WTC11 (cell line): ENCODE measurements at regions not wholly inside any gene's neighbourhood (a gene's known extent, or its start where the extent isn't known, plus 50 kb on each side); places are given as distances from the start of the nearest gene placed in this dataset.

Source experiments
- ATAC-seq: fragments of 200-7000 bp; cut with Tn5 transposase; 2 replicates; pipeline ENCODE4 v1.10.0; 2021; ENCODE audit warnings: mild to moderate bottlenecking, moderate library complexity
- CTCF ChIA-PET: fragments of 300-600 bp; sonication (Branson Sonifier 250); formaldehyde crosslinking; loops from one replicate; lab custom pipeline; 2021; ENCODE audit warnings: antibody characterized with exemption; lab: Charles Lee
- POLR2A ChIA-PET: fragments of 350-600 bp; sonication (Branson Sonifier 250); formaldehyde crosslinking; loops from one replicate; lab custom pipeline; 2021; ENCODE audit warnings: antibody characterized with exemption; lab: Charles Lee
- DNase-seq: peaks from one replicate; pipeline ENCODE4 v3.0.0; 2021; ENCODE audit warnings: low spot score
- H3K27ac Mint-ChIP-seq: 2 replicates; pipeline ENCODE4 v1.8.0; 2021; ENCODE audit warnings: mixed read lengths
- H3K27me3 Mint-ChIP-seq: 2 replicates; pipeline ENCODE4 v1.8.0; 2021; ENCODE audit warnings: low read depth, mild to moderate bottlenecking, moderate library complexity, mixed read lengths
- H3K36me3 Mint-ChIP-seq: 2 replicates; pipeline ENCODE4 v1.8.0; 2021; ENCODE audit warnings: mixed read lengths
- H3K4me1 Mint-ChIP-seq: 2 replicates; pipeline ENCODE4 v1.8.0; 2022; ENCODE audit warnings: mixed read lengths
- H3K4me3 Mint-ChIP-seq: 2 replicates; pipeline ENCODE4 v1.8.0; 2021; ENCODE audit warnings: mild to moderate bottlenecking, moderate library complexity, mixed read lengths
- H3K9me3 Mint-ChIP-seq: 2 replicates; pipeline ENCODE4 v1.8.0; 2021; ENCODE audit warnings: mixed read lengths
- CREM ChIP-seq: sonication (generic); formaldehyde crosslinking; IDR thresholded peaks from 2 replicates; pipeline ENCODE4 v1.8.1; 2022; ENCODE audit warnings: mild to moderate bottlenecking, missing genetic modification reagents, moderate library complexity
- JAZF1 ChIP-seq: fragments of 250-450 bp; sonication (Bioruptor Pico); IDR thresholded peaks from 2 replicates; pipeline ENCODE4 v1.9.0; 2021; ENCODE audit warnings: moderate library complexity, mild to moderate bottlenecking, inconsistent platforms
- KAT7 ChIP-seq: sonication (generic); formaldehyde crosslinking; IDR thresholded peaks from 2 replicates; pipeline ENCODE4 v1.8.1; 2023; ENCODE audit warnings: missing genetic modification reagents, mild to moderate bottlenecking, borderline replicate concordance
- NFE2L1 ChIP-seq: sonication (generic); formaldehyde crosslinking; IDR thresholded peaks from 2 replicates; pipeline ENCODE4 v1.8.1; 2023; ENCODE audit warnings: missing genetic modification reagents
- NR2C2 ChIP-seq: sonication (generic); formaldehyde crosslinking; IDR thresholded peaks from 2 replicates; pipeline ENCODE4 v1.8.0; 2022; ENCODE audit warnings: mild to moderate bottlenecking, missing genetic modification reagents
- SP1 ChIP-seq: sonication (generic); formaldehyde crosslinking; conservative IDR thresholded peaks from 2 replicates; pipeline ENCODE4 v1.8.1; 2022; ENCODE audit warnings: missing genetic modification reagents
- TP53 ChIP-seq: sonication (generic); formaldehyde crosslinking; IDR thresholded peaks from 2 replicates; pipeline ENCODE4 v1.8.1; 2023; ENCODE audit warnings: mild to moderate bottlenecking, missing genetic modification reagents
- ZBTB21 ChIP-seq: sonication (generic); formaldehyde crosslinking; IDR thresholded peaks from 2 replicates; pipeline ENCODE4 v1.8.1; 2023; ENCODE audit warnings: mild to moderate bottlenecking, missing genetic modification reagents, borderline replicate concordance
- ZBTB43 ChIP-seq: sonication (generic); formaldehyde crosslinking; IDR thresholded peaks from 2 replicates; pipeline ENCODE4 v1.8.1; 2023; ENCODE audit warnings: mild to moderate bottlenecking, missing genetic modification reagents
- ZNF263 ChIP-seq: sonication (generic); formaldehyde crosslinking; IDR thresholded peaks from 2 replicates; pipeline ENCODE4 v1.8.1; 2022; ENCODE audit warnings: low read depth, mild to moderate bottlenecking, moderate library complexity, missing genetic modification reagents
- ZNF532 ChIP-seq: fragments of 250-450 bp; sonication (Bioruptor Pico); IDR thresholded peaks from 2 replicates; pipeline ENCODE4 v1.9.0; 2021; ENCODE audit warnings: mild to moderate bottlenecking, borderline replicate concordance
- ZNF671 ChIP-seq: fragments of 250-450 bp; sonication (Bioruptor Pico); IDR thresholded peaks from 2 replicates; pipeline ENCODE4 v1.8.0; 2021; ENCODE audit warnings: mild to moderate bottlenecking
- TF ChIP-seq, protein P1 (sequence below): sonication (generic); formaldehyde crosslinking; IDR thresholded peaks from 2 replicates; pipeline ENCODE4 v1.8.0; 2023; ENCODE audit warnings: missing genetic modification reagents
- TF ChIP-seq, protein P2 (sequence below): sonication (generic); formaldehyde crosslinking; IDR thresholded peaks from 2 replicates; pipeline ENCODE4 v1.8.0; 2022; ENCODE audit warnings: mild to moderate bottlenecking, missing genetic modification reagents
- TF ChIP-seq, protein P3 (sequence below): fragments of 250-450 bp; sonication (Bioruptor Pico); conservative IDR thresholded peaks from 2 replicates; pipeline ENCODE4 v1.9.0; 2021; ENCODE audit warnings: mild to moderate bottlenecking
- TF ChIP-seq, protein P4 (sequence below): sonication (generic); formaldehyde crosslinking; IDR thresholded peaks from 2 replicates; pipeline ENCODE4 v1.8.0; 2022; ENCODE audit warnings: mild to moderate bottlenecking, missing genetic modification reagents
- TF ChIP-seq, protein P5 (sequence below): sonication (generic); formaldehyde crosslinking; conservative IDR thresholded peaks from 2 replicates; pipeline ENCODE4 v1.8.1; 2023; ENCODE audit warnings: mild to moderate bottlenecking, low read depth, missing genetic modification reagents, moderate library complexity
- TF ChIP-seq, protein P6 (sequence below): sonication (generic); formaldehyde crosslinking; IDR thresholded peaks from 2 replicates; pipeline ENCODE4 v1.8.0; 2023; ENCODE audit warnings: mild to moderate bottlenecking, missing genetic modification reagents

GRCh38 chr11:109584001-109584972 lies 162.3 kb downstream of the C11orf87 start (continued):
- no peak for TF ChIP-seq NFE2L1 (CRISPR knock-in tag)
- TF ChIP-seq, protein P1, sequence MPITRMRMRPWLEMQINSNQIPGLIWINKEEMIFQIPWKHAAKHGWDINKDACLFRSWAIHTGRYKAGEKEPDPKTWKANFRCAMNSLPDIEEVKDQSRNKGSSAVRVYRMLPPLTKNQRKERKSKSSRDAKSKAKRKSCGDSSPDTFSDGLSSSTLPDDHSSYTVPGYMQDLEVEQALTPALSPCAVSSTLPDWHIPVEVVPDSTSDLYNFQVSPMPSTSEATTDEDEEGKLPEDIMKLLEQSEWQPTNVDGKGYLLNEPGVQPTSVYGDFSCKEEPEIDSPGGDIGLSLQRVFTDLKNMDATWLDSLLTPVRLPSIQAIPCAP (CRISPR knock-in tag): no peak
- no peak for TF ChIP-seq ZNF532 (CRISPR knock-in tag)
- TF ChIP-seq, protein P2, sequence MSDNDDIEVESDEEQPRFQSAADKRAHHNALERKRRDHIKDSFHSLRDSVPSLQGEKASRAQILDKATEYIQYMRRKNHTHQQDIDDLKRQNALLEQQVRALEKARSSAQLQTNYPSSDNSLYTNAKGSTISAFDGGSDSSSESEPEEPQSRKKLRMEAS (CRISPR knock-in tag): no peak
- TF ChIP-seq KAT7 (CRISPR knock-in tag): no peak

DNA sequence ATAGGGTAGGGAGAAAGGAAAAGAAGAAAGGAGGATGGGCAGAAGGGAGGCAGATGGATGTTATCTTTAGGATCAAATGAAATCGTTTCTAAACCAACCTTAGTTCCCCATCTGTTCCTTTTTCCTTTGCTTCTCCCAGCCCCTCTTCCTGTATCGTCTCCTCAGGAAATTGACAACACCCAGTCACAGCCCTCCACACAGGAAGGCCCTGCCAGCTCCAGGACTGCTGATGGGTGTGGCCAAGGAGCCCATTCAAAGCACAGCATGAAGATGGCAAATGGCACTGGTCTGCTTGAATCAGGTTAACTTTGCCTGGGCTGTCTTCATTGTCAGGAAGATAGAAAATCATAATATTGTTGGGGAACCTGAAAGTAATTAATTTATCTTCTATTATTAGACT lies 164.8 kb downstream of the C11orf87 start:
- no peak for DNase-seq
- no peaks in the 10 kb centered on the region for H3K36me3 Mint-ChIP-seq
- peaks cover 28% of the 10 kb centered on the region for H3K4me1 Mint-ChIP-seq
- ChIA-PET POLR2A (no interaction called here), CTCF (no interaction called here)
- H3K9me3 Mint-ChIP-seq: peaks cover 8% of the 10 kb centered on the region
- H3K4me3 Mint-ChIP-seq: no peak overlapping the region
- no peaks in the 10 kb centered on the region for H3K27me3 Mint-ChIP-seq
- ATAC-seq: peak; percentile 90
- no peak overlapping the region for H3K27ac Mint-ChIP-seq
- TF ChIP-seq NR2C2 (no peak), CREM (CRISPR knock-in tag) (no peak), ZNF671 (CRISPR knock-in tag) (no peak), ZBTB21 (CRISPR knock-in tag) (no peak), TP53 (CRISPR knock-in tag) (no peak), ZNF263 (CRISPR knock-in tag) (no peak), ZBTB43 (CRISPR knock-in tag) (no peak), SP1 (CRISPR knock-in tag) (no peak), JAZF1 (CRISPR knock-in tag) (no peak)
- TF ChIP-seq, protein P3, sequence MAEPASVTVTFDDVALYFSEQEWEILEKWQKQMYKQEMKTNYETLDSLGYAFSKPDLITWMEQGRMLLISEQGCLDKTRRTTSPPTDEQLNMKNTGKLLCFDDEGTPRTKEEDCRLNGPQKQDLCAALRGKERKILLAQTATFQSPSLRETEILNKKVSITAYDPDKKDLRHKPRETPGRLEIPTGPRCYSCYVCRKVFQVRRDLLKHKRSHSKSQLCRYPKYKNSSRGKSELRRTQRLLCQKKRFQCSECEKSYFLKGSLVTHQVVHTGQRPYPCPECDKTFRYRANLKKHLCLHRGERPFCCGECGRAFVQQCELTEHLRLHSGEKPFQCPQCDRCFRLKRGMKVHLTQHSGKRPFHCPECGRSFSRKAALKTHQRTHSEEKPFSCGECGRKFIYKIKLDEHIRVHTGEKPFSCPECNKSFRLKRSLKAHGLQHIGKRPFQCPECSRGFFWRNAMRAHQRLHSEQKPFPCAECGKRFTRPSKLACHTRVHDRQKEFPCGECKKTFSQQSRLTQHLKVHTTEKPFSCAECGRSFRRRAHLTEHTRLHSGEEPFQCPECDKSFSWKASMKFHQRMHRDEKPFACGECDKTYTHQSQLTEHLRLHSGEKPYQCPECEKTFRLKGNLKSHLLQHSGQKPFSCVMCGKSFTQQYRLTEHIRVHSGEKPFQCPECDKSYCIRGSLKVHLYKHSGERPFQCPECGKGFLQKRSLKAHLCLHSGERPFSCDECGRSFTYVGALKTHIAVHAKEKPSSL (CRISPR knock-in tag): no peak
- TF ChIP-seq, protein P4, sequence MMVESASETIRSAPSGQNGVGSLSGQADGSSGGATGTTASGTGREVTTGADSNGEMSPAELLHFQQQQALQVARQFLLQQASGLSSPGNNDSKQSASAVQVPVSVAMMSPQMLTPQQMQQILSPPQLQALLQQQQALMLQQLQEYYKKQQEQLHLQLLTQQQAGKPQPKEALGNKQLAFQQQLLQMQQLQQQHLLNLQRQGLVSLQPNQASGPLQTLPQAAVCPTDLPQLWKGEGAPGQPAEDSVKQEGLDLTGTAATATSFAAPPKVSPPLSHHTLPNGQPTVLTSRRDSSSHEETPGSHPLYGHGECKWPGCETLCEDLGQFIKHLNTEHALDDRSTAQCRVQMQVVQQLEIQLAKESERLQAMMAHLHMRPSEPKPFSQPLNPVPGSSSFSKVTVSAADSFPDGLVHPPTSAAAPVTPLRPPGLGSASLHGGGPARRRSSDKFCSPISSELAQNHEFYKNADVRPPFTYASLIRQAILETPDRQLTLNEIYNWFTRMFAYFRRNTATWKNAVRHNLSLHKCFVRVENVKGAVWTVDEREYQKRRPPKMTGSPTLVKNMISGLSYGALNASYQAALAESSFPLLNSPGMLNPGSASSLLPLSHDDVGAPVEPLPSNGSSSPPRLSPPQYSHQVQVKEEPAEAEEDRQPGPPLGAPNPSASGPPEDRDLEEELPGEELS (CRISPR knock-in tag): no peak
- TF ChIP-seq, protein P5, sequence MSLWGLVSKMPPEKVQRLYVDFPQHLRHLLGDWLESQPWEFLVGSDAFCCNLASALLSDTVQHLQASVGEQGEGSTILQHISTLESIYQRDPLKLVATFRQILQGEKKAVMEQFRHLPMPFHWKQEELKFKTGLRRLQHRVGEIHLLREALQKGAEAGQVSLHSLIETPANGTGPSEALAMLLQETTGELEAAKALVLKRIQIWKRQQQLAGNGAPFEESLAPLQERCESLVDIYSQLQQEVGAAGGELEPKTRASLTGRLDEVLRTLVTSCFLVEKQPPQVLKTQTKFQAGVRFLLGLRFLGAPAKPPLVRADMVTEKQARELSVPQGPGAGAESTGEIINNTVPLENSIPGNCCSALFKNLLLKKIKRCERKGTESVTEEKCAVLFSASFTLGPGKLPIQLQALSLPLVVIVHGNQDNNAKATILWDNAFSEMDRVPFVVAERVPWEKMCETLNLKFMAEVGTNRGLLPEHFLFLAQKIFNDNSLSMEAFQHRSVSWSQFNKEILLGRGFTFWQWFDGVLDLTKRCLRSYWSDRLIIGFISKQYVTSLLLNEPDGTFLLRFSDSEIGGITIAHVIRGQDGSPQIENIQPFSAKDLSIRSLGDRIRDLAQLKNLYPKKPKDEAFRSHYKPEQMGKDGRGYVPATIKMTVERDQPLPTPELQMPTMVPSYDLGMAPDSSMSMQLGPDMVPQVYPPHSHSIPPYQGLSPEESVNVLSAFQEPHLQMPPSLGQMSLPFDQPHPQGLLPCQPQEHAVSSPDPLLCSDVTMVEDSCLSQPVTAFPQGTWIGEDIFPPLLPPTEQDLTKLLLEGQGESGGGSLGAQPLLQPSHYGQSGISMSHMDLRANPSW (CRISPR knock-in tag): no peak
- TF ChIP-seq, protein P6, sequence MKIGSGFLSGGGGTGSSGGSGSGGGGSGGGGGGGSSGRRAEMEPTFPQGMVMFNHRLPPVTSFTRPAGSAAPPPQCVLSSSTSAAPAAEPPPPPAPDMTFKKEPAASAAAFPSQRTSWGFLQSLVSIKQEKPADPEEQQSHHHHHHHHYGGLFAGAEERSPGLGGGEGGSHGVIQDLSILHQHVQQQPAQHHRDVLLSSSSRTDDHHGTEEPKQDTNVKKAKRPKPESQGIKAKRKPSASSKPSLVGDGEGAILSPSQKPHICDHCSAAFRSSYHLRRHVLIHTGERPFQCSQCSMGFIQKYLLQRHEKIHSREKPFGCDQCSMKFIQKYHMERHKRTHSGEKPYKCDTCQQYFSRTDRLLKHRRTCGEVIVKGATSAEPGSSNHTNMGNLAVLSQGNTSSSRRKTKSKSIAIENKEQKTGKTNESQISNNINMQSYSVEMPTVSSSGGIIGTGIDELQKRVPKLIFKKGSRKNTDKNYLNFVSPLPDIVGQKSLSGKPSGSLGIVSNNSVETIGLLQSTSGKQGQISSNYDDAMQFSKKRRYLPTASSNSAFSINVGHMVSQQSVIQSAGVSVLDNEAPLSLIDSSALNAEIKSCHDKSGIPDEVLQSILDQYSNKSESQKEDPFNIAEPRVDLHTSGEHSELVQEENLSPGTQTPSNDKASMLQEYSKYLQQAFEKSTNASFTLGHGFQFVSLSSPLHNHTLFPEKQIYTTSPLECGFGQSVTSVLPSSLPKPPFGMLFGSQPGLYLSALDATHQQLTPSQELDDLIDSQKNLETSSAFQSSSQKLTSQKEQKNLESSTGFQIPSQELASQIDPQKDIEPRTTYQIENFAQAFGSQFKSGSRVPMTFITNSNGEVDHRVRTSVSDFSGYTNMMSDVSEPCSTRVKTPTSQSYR (CRISPR knock-in tag): no peak
